Cardiac muscle cell (in vitro differentiated cells and primary cell): ENCODE measurements at regions not wholly inside any gene's neighbourhood (a gene's known extent, or its start where the extent isn't known, plus 50 kb on each side); places are given as distances from the start of the nearest gene placed in this dataset.

Experiments used
- DNase-seq, 2 donors: peaks; one replicate each; pipeline versions ENCODE4 v3.0.0 to v3.0.0-alpha.2; 2010 to 2017; ENCODE audit warnings: low read depth in 1 of 2, low spot score in 1 of 2
- H3K27ac ChIP-seq: fragments of 200-600 bp; sonication (generic); 2 replicates; pipeline ENCODE4 v1.5.1; 2016
- H3K27me3 ChIP-seq: fragments of 200-600 bp; sonication (generic); 2 replicates; pipeline ENCODE4 v1.6.0; 2016; ENCODE audit warnings: control low read depth
- H3K36me3 ChIP-seq: fragments of 200-600 bp; sonication (generic); 2 replicates; pipeline ENCODE4 v1.5.1; 2016; ENCODE audit warnings: control low read depth
- H3K4me1 ChIP-seq: fragments of 200-600 bp; sonication (generic); 2 replicates; pipeline ENCODE4 v1.8.1; 2017; ENCODE audit warnings: low read depth, mild to moderate bottlenecking, mixed run types
- H3K4me3 ChIP-seq: fragments of 200-600 bp; sonication (generic); 2 replicates; pipeline ENCODE4 v1.5.1; 2016; ENCODE audit warnings: mild to moderate bottlenecking
- H3K9me3 ChIP-seq: fragments of 200-600 bp; sonication (generic); 2 replicates; pipeline ENCODE4 v1.5.1; 2017; ENCODE audit warnings: low read depth, mild to moderate bottlenecking, control low read depth
- TF ChIP-seq, protein P1 (sequence below): IDR thresholded peaks from 2 replicates; pipeline ENCODE4 v1.5.1; 2012; ENCODE audit warnings: low read depth, mild to moderate bottlenecking, low read length

DNA sequence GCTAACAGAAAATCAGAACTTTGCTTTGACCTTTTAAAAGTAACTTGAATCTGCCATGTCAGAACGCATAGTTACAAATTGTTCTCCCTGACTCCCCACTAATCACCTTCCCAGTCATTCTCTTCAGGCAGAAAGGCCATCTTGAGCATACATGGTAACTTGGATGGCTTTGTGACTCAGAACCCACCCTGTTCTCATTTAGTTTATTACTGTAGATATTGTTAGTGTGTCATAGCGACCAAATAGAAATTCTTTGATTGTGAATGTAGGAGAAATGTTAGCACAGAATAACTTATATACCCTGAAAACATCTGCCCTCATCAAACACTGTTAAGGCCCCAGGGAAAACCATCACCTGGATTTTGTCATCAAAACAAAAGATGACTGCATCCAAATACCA is 382.0 kb downstream of the MAGEB5 start:
- no peaks in the 10 kb centered on the region for H3K4me1 ChIP-seq

DNA sequence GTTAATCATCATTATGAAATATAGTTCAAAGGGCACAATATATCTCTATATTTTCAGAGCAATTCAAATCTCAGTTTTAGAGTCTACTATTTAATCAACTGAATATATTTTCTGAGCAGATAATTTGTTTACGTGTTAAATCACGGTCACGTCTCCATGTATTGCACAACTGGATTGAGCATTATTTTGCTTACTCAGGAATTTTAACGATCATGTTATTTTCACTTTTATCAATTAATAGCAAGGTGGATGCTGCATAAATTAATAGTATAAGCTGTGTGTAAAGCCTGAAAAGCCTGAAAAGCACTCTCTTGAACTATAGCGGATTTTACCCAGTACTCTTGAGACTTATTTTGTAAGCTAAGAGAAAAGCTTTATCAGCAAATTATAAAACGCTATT is 374.9 kb downstream of the MAGEB5 start:
- Histone ChIP-seq H3K4me1 (no peaks in the 10 kb centered on the region), H3K27ac (no peak overlapping the region), H3K27me3 (no peaks in the 10 kb centered on the region), H3K4me3 (no peak overlapping the region), H3K9me3 (peaks cover 3% of the 10 kb centered on the region), H3K36me3 (no peaks in the 10 kb centered on the region)
- TF ChIP-seq, protein P1, sequence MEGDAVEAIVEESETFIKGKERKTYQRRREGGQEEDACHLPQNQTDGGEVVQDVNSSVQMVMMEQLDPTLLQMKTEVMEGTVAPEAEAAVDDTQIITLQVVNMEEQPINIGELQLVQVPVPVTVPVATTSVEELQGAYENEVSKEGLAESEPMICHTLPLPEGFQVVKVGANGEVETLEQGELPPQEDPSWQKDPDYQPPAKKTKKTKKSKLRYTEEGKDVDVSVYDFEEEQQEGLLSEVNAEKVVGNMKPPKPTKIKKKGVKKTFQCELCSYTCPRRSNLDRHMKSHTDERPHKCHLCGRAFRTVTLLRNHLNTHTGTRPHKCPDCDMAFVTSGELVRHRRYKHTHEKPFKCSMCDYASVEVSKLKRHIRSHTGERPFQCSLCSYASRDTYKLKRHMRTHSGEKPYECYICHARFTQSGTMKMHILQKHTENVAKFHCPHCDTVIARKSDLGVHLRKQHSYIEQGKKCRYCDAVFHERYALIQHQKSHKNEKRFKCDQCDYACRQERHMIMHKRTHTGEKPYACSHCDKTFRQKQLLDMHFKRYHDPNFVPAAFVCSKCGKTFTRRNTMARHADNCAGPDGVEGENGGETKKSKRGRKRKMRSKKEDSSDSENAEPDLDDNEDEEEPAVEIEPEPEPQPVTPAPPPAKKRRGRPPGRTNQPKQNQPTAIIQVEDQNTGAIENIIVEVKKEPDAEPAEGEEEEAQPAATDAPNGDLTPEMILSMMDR: no peak
- no peak for DNase-seq

More for the DNA sequence above, 382.0 kb downstream of the MAGEB5 start:
- no peak overlapping the region for H3K27ac ChIP-seq
- peaks cover 3% of the 10 kb centered on the region for H3K9me3 ChIP-seq
- no peaks in the 10 kb centered on the region for H3K27me3 ChIP-seq
- H3K36me3 ChIP-seq: no peaks in the 10 kb centered on the region
- TF ChIP-seq, protein P1: no peak
- DNase-seq: no peak
- H3K4me3 ChIP-seq: no peak overlapping the region

DNA sequence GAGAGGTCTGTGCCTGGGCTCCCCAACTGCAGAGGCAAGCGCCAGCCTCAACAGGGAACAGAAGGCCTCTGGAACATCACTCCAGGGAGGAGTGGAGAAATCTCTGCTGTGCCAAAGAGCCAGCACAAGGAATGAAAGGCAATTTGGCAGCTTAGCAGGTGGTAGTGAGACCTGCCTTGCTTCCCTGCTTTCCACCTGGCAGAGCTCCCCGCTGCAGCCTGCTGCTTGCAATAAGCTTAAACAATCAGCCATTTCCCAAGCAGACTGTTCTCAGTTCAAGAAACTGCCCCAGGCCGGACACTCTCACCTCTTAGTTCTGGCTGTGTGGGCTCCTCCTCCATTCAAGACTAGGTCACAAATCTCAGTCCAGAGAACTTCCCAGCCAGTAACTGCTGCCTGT is 370.6 kb downstream of the MAGEB5 start:
- Histone ChIP-seq H3K9me3 (no peaks in the 10 kb centered on the region), H3K4me3 (no peak overlapping the region), H3K27ac (no peak overlapping the region), H3K4me1 (no peaks in the 10 kb centered on the region), H3K27me3 (no peaks in the 10 kb centered on the region), H3K36me3 (no peaks in the 10 kb centered on the region)
- TF ChIP-seq, protein P1: no peak
- no peak for DNase-seq

DNA sequence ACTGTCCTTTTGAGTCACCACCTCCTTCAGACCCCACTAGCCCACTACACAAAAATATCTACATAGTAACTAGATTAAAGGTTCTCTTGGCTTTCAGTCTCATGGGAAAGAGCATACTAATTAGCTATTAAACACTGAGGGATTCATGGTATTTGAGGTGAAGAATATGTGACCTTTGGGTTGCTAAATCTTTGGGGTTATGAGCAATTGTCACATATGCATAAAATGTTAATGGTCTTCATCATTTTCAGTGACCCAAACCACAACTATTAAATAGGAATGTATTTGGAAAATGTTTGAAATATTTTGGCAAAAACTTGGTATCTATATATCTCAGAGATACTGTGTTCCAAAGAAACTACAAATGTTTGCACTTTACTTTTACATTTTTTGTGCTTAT is 365.1 kb downstream of the MAGEB5 start:
- DNase-seq: peak in 1 of 2 donors; percentile 2
- no peak overlapping the region for H3K4me3 ChIP-seq
- no peak overlapping the region for H3K27ac ChIP-seq
- H3K4me1 ChIP-seq: no peaks in the 10 kb centered on the region
- H3K9me3 ChIP-seq: no peaks in the 10 kb centered on the region
- TF ChIP-seq, protein P1: no peak
- H3K27me3 ChIP-seq: no peaks in the 10 kb centered on the region
- no peaks in the 10 kb centered on the region for H3K36me3 ChIP-seq

DNA sequence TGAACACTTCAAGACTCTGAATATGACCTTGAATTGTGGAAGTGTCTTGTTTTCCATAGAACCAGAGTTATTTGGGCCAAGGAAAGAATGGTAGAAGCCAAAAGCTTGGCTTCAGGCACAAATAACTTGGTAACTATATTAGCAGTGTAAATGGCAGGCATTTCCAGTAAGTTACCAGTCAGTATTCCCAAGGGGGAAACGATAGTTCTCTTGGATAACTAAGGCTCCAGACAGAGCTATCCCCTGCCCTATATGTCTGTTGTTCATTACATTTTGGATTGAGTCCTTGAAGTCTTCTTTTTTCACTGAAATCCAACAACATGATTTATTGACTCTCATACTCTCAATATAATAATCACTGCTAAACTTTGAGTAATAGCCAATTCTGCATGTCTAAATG is 364.1 kb downstream of the MAGEB5 start:
- no peak overlapping the region for H3K4me3 ChIP-seq
- TF ChIP-seq, protein P1: no peak
- DNase-seq: no peak
- no peaks in the 10 kb centered on the region for H3K27me3 ChIP-seq
- no peaks in the 10 kb centered on the region for H3K9me3 ChIP-seq
- H3K27ac ChIP-seq: no peak overlapping the region
- H3K4me1 ChIP-seq: no peaks in the 10 kb centered on the region
- no peaks in the 10 kb centered on the region for H3K36me3 ChIP-seq

DNA sequence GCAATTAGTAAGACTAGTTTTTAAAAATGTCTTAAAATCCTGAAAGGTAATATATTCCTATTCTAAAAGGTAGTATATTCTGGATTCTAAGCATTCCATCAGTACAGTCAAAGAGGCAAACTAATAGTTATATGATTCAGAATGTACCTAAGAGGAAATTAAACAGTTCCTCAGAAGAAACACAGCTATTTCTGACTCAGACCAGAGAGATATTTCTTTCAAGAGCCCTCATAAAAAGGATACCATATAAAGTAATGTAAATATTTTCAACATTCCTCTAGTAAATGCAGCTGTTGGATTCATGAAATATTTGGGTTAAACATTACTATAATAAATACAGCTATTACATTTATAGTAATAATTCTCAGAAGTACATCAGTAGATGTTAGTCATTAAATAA is 358.3 kb downstream of the MAGEB5 start:
- Histone ChIP-seq H3K4me3 (no peak overlapping the region), H3K27me3 (no peaks in the 10 kb centered on the region), H3K36me3 (no peaks in the 10 kb centered on the region), H3K4me1 (no peaks in the 10 kb centered on the region), H3K27ac (no peak overlapping the region), H3K9me3 (no peaks in the 10 kb centered on the region)
- TF ChIP-seq, protein P1: no peak
- no peak for DNase-seq
